H1 (cell line): ENCODE measurements at regions not wholly inside any gene's neighbourhood (a gene's known extent, or its start where the extent isn't known, plus 50 kb on each side); places are given as distances from the start of the nearest gene placed in this dataset.

Experiments used
- CTCF ChIA-PET: fragments of 300-600 bp; sonication (Branson Sonifier 250); formaldehyde crosslinking; loops from one replicate; lab custom pipeline; 2021; ENCODE audit not compliant: partially characterized antibody; lab: Charles Lee
- POLR2A ChIA-PET: fragments of 300-600 bp; sonication (Branson Sonifier 250); formaldehyde crosslinking; loops from one replicate; lab custom pipeline; 2021; ENCODE audit warnings: inconsistent platforms; ENCODE audit not compliant: partially characterized antibody; lab: Charles Lee
- DNase-seq, 2 experiments: peaks; one replicate each; pipeline versions ENCODE4 v3.0.0 to v3.0.0-alpha.2; 2010 to 2022; ENCODE audit warnings: low spot score in 2 of 2, low read depth in 1 of 2, mixed read lengths in 1 of 2
- FAIRE-seq: peaks from 2 replicates; lab custom pipeline; 2011; peaks lifted over from hg19 to GRCh38; lab: Jason Lieb, UNC
- H2AFZ ChIP-seq: 2 replicates; pipeline ENCODE4 v1.8.1; 2012; ENCODE audit warnings: low read length, inconsistent platforms
- H2AK5ac ChIP-seq: 2 replicates; pipeline ENCODE4 v1.6.1; 2013; ENCODE audit warnings: low read depth, low read length
- H2BK120ac ChIP-seq: replicated peaks from 2 replicates; pipeline ENCODE3; 2013; ENCODE audit warnings: low read depth, low read length, inconsistent platforms
- H2BK12ac ChIP-seq: 2 replicates; pipeline ENCODE4 v1.6.1; 2013; ENCODE audit warnings: low read depth, low read length
- H2BK15ac ChIP-seq: 2 replicates; pipeline ENCODE4 v1.6.1; 2013; ENCODE audit warnings: low read length
- H2BK20ac ChIP-seq: 2 replicates; pipeline ENCODE4 v1.6.1; 2013; ENCODE audit warnings: low read length
- H2BK5ac ChIP-seq: 2 replicates; pipeline ENCODE4 v1.6.1; 2013; ENCODE audit warnings: low read depth, low read length
- H3K14ac ChIP-seq: 2 replicates; pipeline ENCODE4 v1.6.1; 2013; ENCODE audit warnings: inconsistent platforms; ENCODE audit not compliant: insufficient read length
- H3K18ac ChIP-seq: 2 replicates; pipeline ENCODE4 v1.6.1; 2013; ENCODE audit warnings: low read length; ENCODE audit errors: extremely low read depth
- H3K23ac ChIP-seq: 2 replicates; pipeline ENCODE4 v1.6.1; 2013; ENCODE audit warnings: inconsistent platforms; ENCODE audit not compliant: insufficient read length
- H3K23me2 ChIP-seq: 2 replicates; pipeline ENCODE4 v1.6.1; 2013; ENCODE audit warnings: low read depth, low read length
- H3K27ac ChIP-seq: 2 replicates; pipeline ENCODE4 v1.6.1; 2011; ENCODE audit warnings: low read depth, low read length, inconsistent platforms
- H3K27me3 ChIP-seq, 4 experiments: replicated peaks in 1 of 4; 1 replicate in 1 of 4; 2 replicates in 3 of 4; pipeline versions ENCODE4 v1.6.1 to v1.8.1; 2011 to 2013; ENCODE audit warnings: low read length in 3 of 4, mild to moderate bottlenecking in 3 of 4, inconsistent platforms in 2 of 4, mixed read lengths in 2 of 4, moderate library complexity in 1 of 4; ENCODE audit not compliant: control insufficient read depth in 3 of 4, insufficient read depth in 3 of 4; ENCODE audit errors: extremely low read depth in 1 of 4
- H3K36me3 ChIP-seq, 4 experiments: 2 replicates each; pipeline versions ENCODE4 v1.6.1 to v1.8.1; 2011 to 2013; ENCODE audit warnings: mild to moderate bottlenecking in 4 of 4, low read length in 3 of 4, moderate library complexity in 2 of 4, control low read depth in 1 of 4, inconsistent platforms in 1 of 4; ENCODE audit not compliant: insufficient read depth in 4 of 4, control insufficient read depth in 2 of 4
- H3K4ac ChIP-seq: replicated peaks from 2 replicates; pipeline ENCODE3; 2013; ENCODE audit warnings: low read length, low read depth, mixed read lengths, inconsistent platforms; ENCODE audit not compliant: insufficient read length
- H3K4me1 ChIP-seq, 4 experiments: replicated peaks in 1 of 4; 1 replicate in 1 of 4; 2 replicates in 3 of 4; pipeline versions ENCODE4 v1.6.1 to v1.8.1; 2011 to 2013; ENCODE audit warnings: low read length in 3 of 4, inconsistent platforms in 2 of 4, mixed read lengths in 1 of 4; ENCODE audit not compliant: insufficient read depth in 4 of 4, control insufficient read depth in 3 of 4
- H3K4me2 ChIP-seq, 2 experiments: 2 replicates each; pipeline versions ENCODE4 v1.6.1 to v1.8.1; 2011 to 2013; ENCODE audit warnings: low read depth in 2 of 2, low read length in 2 of 2, control low read depth in 1 of 2, inconsistent platforms in 1 of 2, mild to moderate bottlenecking in 1 of 2; ENCODE audit not compliant: insufficient read depth in 1 of 2
- H3K4me3 ChIP-seq, 4 experiments: fragments of 200-600, 300-600 bp in 1 of 4; sonication (generic), shearing (Covaris generic), sonication (Bioruptor Twin) in 1 of 4; 2 replicates each; pipeline versions ENCODE4 v1.5.1 to v1.8.1; 2011 to 2016; ENCODE audit warnings: low read length in 4 of 4, low read depth in 3 of 4, control low read depth in 2 of 4, inconsistent platforms in 2 of 4, mild to moderate bottlenecking in 2 of 4, mixed read lengths in 1 of 4, moderate library complexity in 1 of 4; ENCODE audit not compliant: insufficient read depth in 2 of 4; ENCODE audit errors: extremely low read depth in 1 of 4
- H3K56ac ChIP-seq: replicated peaks from 2 replicates; pipeline ENCODE3; 2013; ENCODE audit warnings: low read depth, mild to moderate bottlenecking, mixed read lengths, low read length, inconsistent platforms; ENCODE audit not compliant: insufficient read length
- H3K79me1 ChIP-seq: 2 replicates; pipeline ENCODE4 v1.6.1; 2013; ENCODE audit warnings: low read depth, low read length, control low read depth
- H3K79me2 ChIP-seq, 2 experiments: 2 replicates each; pipeline versions ENCODE4 v1.6.1 to v1.8.1; 2012 to 2013; ENCODE audit warnings: low read length in 2 of 2, mild to moderate bottlenecking in 2 of 2, inconsistent platforms in 1 of 2; ENCODE audit not compliant: insufficient read depth in 2 of 2, control insufficient read depth in 1 of 2
- H3K9ac ChIP-seq, 4 experiments: replicated peaks in 1 of 4; 1 replicate in 1 of 4; 2 replicates in 3 of 4; pipeline versions ENCODE4 v1.6.1 to v1.8.1; 2011 to 2013; ENCODE audit warnings: low read depth in 3 of 4, low read length in 3 of 4, control low read depth in 2 of 4, mild to moderate bottlenecking in 2 of 4, moderate library complexity in 2 of 4, inconsistent platforms in 1 of 4; ENCODE audit errors: extremely low read depth in 1 of 4
- H3K9me3 ChIP-seq, 2 experiments: 2 replicates each; pipeline versions ENCODE4 v1.6.1 to v1.8.1; 2012 to 2013; ENCODE audit warnings: mild to moderate bottlenecking in 2 of 2, moderate library complexity in 2 of 2, control low read depth in 1 of 2, inconsistent platforms in 1 of 2, low read depth in 1 of 2, low read length in 1 of 2, mixed read lengths in 1 of 2; ENCODE audit not compliant: insufficient read depth in 2 of 2
- H4K20me1 ChIP-seq, 2 experiments: replicated peaks in 1 of 2; 2 replicates each; pipeline versions ENCODE3 to v1.8.1; 2011 to 2013; ENCODE audit warnings: inconsistent platforms in 2 of 2, low read length in 2 of 2, mild to moderate bottlenecking in 1 of 2; ENCODE audit not compliant: insufficient read depth in 2 of 2, control insufficient read depth in 1 of 2
- H4K5ac ChIP-seq: 2 replicates; pipeline ENCODE4 v1.6.1; 2013; ENCODE audit warnings: low read length, low read depth, mixed read lengths, inconsistent platforms; ENCODE audit not compliant: insufficient read length
- H4K8ac ChIP-seq: 2 replicates; pipeline ENCODE4 v1.8.0; 2013; ENCODE audit warnings: mild to moderate bottlenecking, moderate library complexity, low read length, inconsistent platforms; ENCODE audit not compliant: insufficient read depth; ENCODE audit errors: extremely low read depth
- H4K91ac ChIP-seq: replicated peaks from 2 replicates; pipeline ENCODE3; 2013; ENCODE audit warnings: low read length, mixed read lengths, inconsistent platforms; ENCODE audit not compliant: insufficient read length
- FOSL1 ChIP-seq: IDR thresholded peaks from 2 replicates; pipeline ENCODE4 v1.6.1; 2011; ENCODE audit warnings: mild to moderate bottlenecking, low read depth, low read length, moderate library complexity; ENCODE audit not compliant: insufficient read depth
- GTF2F1 ChIP-seq: IDR thresholded peaks from 2 replicates; pipeline ENCODE4 v1.6.1; 2012; ENCODE audit warnings: low read depth, low read length, improper control_type of control experiment, borderline replicate concordance
- KDM5A ChIP-seq: fragments of 200-600 bp; IDR thresholded peaks from 2 replicates; pipeline ENCODE4 v1.7.1; 2012; ENCODE audit warnings: mild to moderate bottlenecking, low read length, inconsistent platforms, mixed read lengths
- NRF1 ChIP-seq: IDR thresholded peaks from 2 replicates; pipeline ENCODE4 v1.6.1; 2011; ENCODE audit warnings: mild to moderate bottlenecking, low read depth, low read length, improper control_type of control experiment
- POLR2A ChIP-seq, 2 experiments: IDR thresholded peaks; 1 replicate in 1 of 2; 2 replicates in 1 of 2; pipeline ENCODE4 v1.6.1; 2011; ENCODE audit warnings: low read depth in 2 of 2, low read length in 2 of 2, mild to moderate bottlenecking in 2 of 2; ENCODE audit errors: control extremely low read depth in 1 of 2
- POLR2AphosphoS5 ChIP-seq: IDR thresholded peaks from 2 replicates; pipeline ENCODE4 v1.6.1; 2011; ENCODE audit warnings: low read depth, low read length
- RAD21 ChIP-seq, 2 experiments: IDR thresholded peaks in 1 of 2; conservative IDR thresholded peaks in 1 of 2; 2 replicates each; pipeline ENCODE4 v1.6.1; 2011; ENCODE audit warnings: low read depth in 2 of 2, low read length in 2 of 2, improper control_type of control experiment in 1 of 2, inconsistent platforms in 1 of 2, mild to moderate bottlenecking in 1 of 2, moderate library complexity in 1 of 2
- SIN3A ChIP-seq, 2 experiments: IDR thresholded peaks in 1 of 2; conservative IDR thresholded peaks in 1 of 2; 2 replicates each; pipeline ENCODE4 v1.6.1; 2011 to 2012; ENCODE audit warnings: low read length in 2 of 2, improper control_type of control experiment in 1 of 2, low read depth in 1 of 2, mild to moderate bottlenecking in 1 of 2
- WGBS, 2 experiments: shearing (Covaris generic) in 1 of 2; methylation state at CpG; one replicate each; pipeline versions ENCODE4 v1.1.6 to v1.1.7; 2013 to 2015; ENCODE audit warnings: low lambda C conversion rate in 2 of 2, mixed read lengths in 2 of 2, inconsistent platforms in 1 of 2, low coverage in 1 of 2, missing lambda C conversion rate in 1 of 2; ENCODE audit not compliant: insufficient replicate concordance in 2 of 2, insufficient coverage in 1 of 2, insufficient read length in 1 of 2; ENCODE audit errors: extremely low coverage in 1 of 2, missing lambda C conversion rate in 1 of 2; 5-methylcytosine and 5-hydroxymethylcytosine counted together
- TF ChIP-seq, protein P1 (sequence below), 3 experiments: IDR thresholded peaks; 1 replicate in 2 of 3; 2 replicates in 1 of 3; pipeline versions ENCODE4 v1.5.1 to v1.6.1; 2011; ENCODE audit warnings: low read length in 3 of 3, mild to moderate bottlenecking in 3 of 3, inconsistent platforms in 2 of 3, low read depth in 1 of 3, moderate library complexity in 1 of 3; ENCODE audit not compliant: insufficient read depth in 1 of 3; ENCODE audit errors: control extremely low read depth in 1 of 3
- TF ChIP-seq, protein P2 (sequence below): IDR thresholded peaks from 2 replicates; pipeline ENCODE4 v1.6.1; 2012; ENCODE audit warnings: low read length, inconsistent platforms

DNA sequence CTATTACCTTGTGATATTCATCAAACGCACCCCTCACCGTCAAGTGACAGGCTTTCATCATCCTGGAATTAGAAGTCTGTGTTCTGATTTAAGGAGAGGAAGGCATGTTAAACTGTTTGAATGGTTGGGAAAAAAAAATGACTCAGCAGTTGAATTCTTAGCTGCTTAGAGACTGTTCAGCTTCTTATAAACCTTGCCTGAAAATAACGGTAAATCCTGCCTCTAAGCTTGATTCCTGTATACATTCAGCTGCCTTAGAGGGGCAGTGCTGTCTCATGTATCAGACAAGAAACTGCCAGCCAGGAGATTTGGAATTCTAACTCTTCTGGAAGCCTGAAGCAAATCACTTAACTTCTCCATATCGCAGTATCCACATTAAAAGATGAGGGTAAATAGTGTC is 437.4 kb downstream of the JRKL start:
- H3K56ac ChIP-seq = no peak overlapping the region
- H2BK5ac ChIP-seq = no peak overlapping the region
- no peaks in the 10 kb centered on the region for H4K20me1 ChIP-seq
- H3K4me1 ChIP-seq = no peaks in the 10 kb centered on the region
- no peak overlapping the region for H3K4me3 ChIP-seq
- no peak overlapping the region for H3K14ac ChIP-seq
- no peak overlapping the region for H2AFZ ChIP-seq
- no peak overlapping the region for H3K4me2 ChIP-seq
- H4K91ac ChIP-seq = no peak overlapping the region
- ChIA-PET POLR2A (no interaction called here), CTCF (interaction anchor here (0.6 to 2.5 kb wide), 8 partner anchors 80 to 1580 kb away, joined by 3 to 16 read pairs (median 4); no protein-coding TSS in a partner anchor)
- H4K5ac ChIP-seq = no peak overlapping the region
- no peak overlapping the region for H2BK12ac ChIP-seq
- no peak overlapping the region for H3K18ac ChIP-seq
- H3K23me2 ChIP-seq = no peaks in the 10 kb centered on the region
- WGBS, 2 experiments = 91% methylated on average over 4 of the region's 4 CpGs; no CpG with 5 or more reads in 1 of the 2 experiments
- H3K4ac ChIP-seq = no peak overlapping the region
- DNase-seq (peak in 1 of 2 experiments; percentile 2), FAIRE-seq (peak; percentile 79)
- H3K36me3 ChIP-seq = no peaks in the 10 kb centered on the region
- no peaks in the 10 kb centered on the region for H3K79me2 ChIP-seq
- H3K27ac ChIP-seq = no peak overlapping the region
- H3K9me3 ChIP-seq = no peaks in the 10 kb centered on the region
- no peaks in the 10 kb centered on the region for H3K27me3 ChIP-seq
- H2BK15ac ChIP-seq = no peak overlapping the region
- H3K9ac ChIP-seq = no peak overlapping the region
- no peak overlapping the region for H3K23ac ChIP-seq
- H4K8ac ChIP-seq = no peak overlapping the region
- no peak overlapping the region for H2AK5ac ChIP-seq
- no peak overlapping the region for H2BK20ac ChIP-seq
- H2BK120ac ChIP-seq = no peak overlapping the region
- H3K79me1 ChIP-seq = no peaks in the 10 kb centered on the region
- TF ChIP-seq SIN3A (conservative IDR thresholded peaks at IDR 0.05 in 1 of 2, IDR thresholded peaks at IDR 0.05 in 1 of 2; ENCODE audit: low read depth in 1 of 2, low read length in 2 of 2) (no peak), GTF2F1 (no peak), FOSL1 (no peak), RAD21 (IDR thresholded peaks at IDR 0.05 in 1 of 2, conservative IDR thresholded peaks at IDR 0.05 in 1 of 2; ENCODE audit: low read depth in 2 of 2, low read length in 2 of 2) (peak; percentile 65 to 81), KDM5A (no peak), NRF1 (no peak), POLR2A (IDR thresholded peaks at IDR 0.05; ENCODE audit: control extremely low read depth in 1 of 2, low read depth in 2 of 2, low read length in 2 of 2) (no peak), POLR2AphosphoS5 (no peak)
- TF ChIP-seq, protein P1, sequence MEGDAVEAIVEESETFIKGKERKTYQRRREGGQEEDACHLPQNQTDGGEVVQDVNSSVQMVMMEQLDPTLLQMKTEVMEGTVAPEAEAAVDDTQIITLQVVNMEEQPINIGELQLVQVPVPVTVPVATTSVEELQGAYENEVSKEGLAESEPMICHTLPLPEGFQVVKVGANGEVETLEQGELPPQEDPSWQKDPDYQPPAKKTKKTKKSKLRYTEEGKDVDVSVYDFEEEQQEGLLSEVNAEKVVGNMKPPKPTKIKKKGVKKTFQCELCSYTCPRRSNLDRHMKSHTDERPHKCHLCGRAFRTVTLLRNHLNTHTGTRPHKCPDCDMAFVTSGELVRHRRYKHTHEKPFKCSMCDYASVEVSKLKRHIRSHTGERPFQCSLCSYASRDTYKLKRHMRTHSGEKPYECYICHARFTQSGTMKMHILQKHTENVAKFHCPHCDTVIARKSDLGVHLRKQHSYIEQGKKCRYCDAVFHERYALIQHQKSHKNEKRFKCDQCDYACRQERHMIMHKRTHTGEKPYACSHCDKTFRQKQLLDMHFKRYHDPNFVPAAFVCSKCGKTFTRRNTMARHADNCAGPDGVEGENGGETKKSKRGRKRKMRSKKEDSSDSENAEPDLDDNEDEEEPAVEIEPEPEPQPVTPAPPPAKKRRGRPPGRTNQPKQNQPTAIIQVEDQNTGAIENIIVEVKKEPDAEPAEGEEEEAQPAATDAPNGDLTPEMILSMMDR (IDR thresholded peaks at IDR 0.05; ENCODE audit: control extremely low read depth in 1 of 3, insufficient read depth in 1 of 3, low read depth in 1 of 3, low read length in 3 of 3) = peak in 2 of 3 experiments; percentile 36 to 46; a peak in 2 of 4 replicates
- TF ChIP-seq, protein P2, sequence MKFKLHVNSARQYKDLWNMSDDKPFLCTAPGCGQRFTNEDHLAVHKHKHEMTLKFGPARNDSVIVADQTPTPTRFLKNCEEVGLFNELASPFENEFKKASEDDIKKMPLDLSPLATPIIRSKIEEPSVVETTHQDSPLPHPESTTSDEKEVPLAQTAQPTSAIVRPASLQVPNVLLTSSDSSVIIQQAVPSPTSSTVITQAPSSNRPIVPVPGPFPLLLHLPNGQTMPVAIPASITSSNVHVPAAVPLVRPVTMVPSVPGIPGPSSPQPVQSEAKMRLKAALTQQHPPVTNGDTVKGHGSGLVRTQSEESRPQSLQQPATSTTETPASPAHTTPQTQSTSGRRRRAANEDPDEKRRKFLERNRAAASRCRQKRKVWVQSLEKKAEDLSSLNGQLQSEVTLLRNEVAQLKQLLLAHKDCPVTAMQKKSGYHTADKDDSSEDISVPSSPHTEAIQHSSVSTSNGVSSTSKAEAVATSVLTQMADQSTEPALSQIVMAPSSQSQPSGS = no peak
